Sigmoid colon (tissue), 6 donors: ENCODE measurements at regions not wholly inside any gene's neighbourhood (a gene's known extent, or its start where the extent isn't known, plus 50 kb on each side); places are given as distances from the start of the nearest gene placed in this dataset.

Source experiments
- DNase-seq: peaks from one replicate; pipeline ENCODE4 v3.0.0-alpha.2; 2019
- H3K27ac ChIP-seq, 4 donors: fragments of 200-600 bp; sonication (generic); one replicate each; pipeline ENCODE4 v1.5.1; 2016 to 2019; ENCODE audit warnings: mild to moderate bottlenecking in 1 of 4
- H3K27me3 ChIP-seq, 3 donors: fragments of 200-600 bp; sonication (generic); one replicate each; pipeline ENCODE4 v1.5.1; 2019; ENCODE audit warnings: mild to moderate bottlenecking in 1 of 3
- H3K36me3 ChIP-seq, 4 donors: fragments of 200-600 bp; sonication (generic); one replicate each; pipeline ENCODE4 v1.5.1; 2016 to 2019
- H3K4me1 ChIP-seq, 4 donors: fragments of 200-600 bp; sonication (generic); one replicate each; pipeline ENCODE4 v1.5.1; 2017 to 2019
- H3K4me3 ChIP-seq, 4 donors: fragments of 200-600 bp; sonication (generic); one replicate each; pipeline ENCODE4 v1.5.1; 2017 to 2019; ENCODE audit warnings: mild to moderate bottlenecking in 2 of 4, moderate library complexity in 1 of 4
- H3K9me3 ChIP-seq, 4 donors: fragments of 200-600 bp in 3 of 4; sonication (generic) in 3 of 4; one replicate each; pipeline versions ENCODE4 v1.5.1 to v1.6.1; 2013 to 2019
- EP300 ChIP-seq, 4 donors: sonication (generic); formaldehyde crosslinking; IDR thresholded peaks; one replicate each; pipeline ENCODE4 v1.6.1; 2017; ENCODE audit warnings: antibody characterized with exemption in 4 of 4
- POLR2A ChIP-seq, 2 donors: fragments of 450-650 bp; IDR thresholded peaks; one replicate each; pipeline ENCODE4 v1.6.1; 2016; ENCODE audit warnings: antibody characterized with exemption in 2 of 2, mild to moderate bottlenecking in 2 of 2, moderate library complexity in 2 of 2
- POLR2AphosphoS5 ChIP-seq, 4 donors: sonication (generic); formaldehyde crosslinking; IDR thresholded peaks; one replicate each; pipeline ENCODE4 v1.6.1; 2017; ENCODE audit warnings: antibody characterized with exemption in 4 of 4
- whole genome bisulfite sequencing, 2 donors: extraction: QIAGEN DNeasy Blood & Tissue Kit; methylation state at CpG; one replicate each; pipeline ENCODE4 v1.1.7; 2013; 5-methylcytosine and 5-hydroxymethylcytosine counted together
- intact Hi-C: fragments of 100-400 bp; cut with DNase I; formaldehyde crosslinking; loops from one replicate; pipeline ENCODE4 v1.15.1; 2023
- TF ChIP-seq, protein P1 (sequence below), 4 experiments: fragments of 450-650 bp in 3 of 4; fragments of 200-600 bp in 1 of 4; IDR thresholded peaks; one replicate each; pipeline ENCODE4 v1.5.1; 2016 to 2019; ENCODE audit warnings: antibody characterized with exemption in 4 of 4, mild to moderate bottlenecking in 3 of 4, moderate library complexity in 2 of 4
- donor health status: healthy with polysubstance abuse.
- donor health status: healthy.

- WGBS, 2 donors = 55 to 79% methylated on average over 22 of the region's 22 CpGs
- DNase-seq = no peak
- no peaks in the 10 kb centered on the region for H3K36me3 ChIP-seq
- H3K4me3 ChIP-seq = no peak overlapping the region
- no peaks in the 10 kb centered on the region for H3K9me3 ChIP-seq
- intact Hi-C loops = no loop called here
- peaks cover 0 to 28% (median 26%) of the 10 kb centered on the region in 4 donors for H3K4me1 ChIP-seq
- no peak for TF ChIP-seq EP300 (IDR thresholded peaks at IDR 0.05)
- TF ChIP-seq, protein P1, sequence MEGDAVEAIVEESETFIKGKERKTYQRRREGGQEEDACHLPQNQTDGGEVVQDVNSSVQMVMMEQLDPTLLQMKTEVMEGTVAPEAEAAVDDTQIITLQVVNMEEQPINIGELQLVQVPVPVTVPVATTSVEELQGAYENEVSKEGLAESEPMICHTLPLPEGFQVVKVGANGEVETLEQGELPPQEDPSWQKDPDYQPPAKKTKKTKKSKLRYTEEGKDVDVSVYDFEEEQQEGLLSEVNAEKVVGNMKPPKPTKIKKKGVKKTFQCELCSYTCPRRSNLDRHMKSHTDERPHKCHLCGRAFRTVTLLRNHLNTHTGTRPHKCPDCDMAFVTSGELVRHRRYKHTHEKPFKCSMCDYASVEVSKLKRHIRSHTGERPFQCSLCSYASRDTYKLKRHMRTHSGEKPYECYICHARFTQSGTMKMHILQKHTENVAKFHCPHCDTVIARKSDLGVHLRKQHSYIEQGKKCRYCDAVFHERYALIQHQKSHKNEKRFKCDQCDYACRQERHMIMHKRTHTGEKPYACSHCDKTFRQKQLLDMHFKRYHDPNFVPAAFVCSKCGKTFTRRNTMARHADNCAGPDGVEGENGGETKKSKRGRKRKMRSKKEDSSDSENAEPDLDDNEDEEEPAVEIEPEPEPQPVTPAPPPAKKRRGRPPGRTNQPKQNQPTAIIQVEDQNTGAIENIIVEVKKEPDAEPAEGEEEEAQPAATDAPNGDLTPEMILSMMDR (IDR thresholded peaks at IDR 0.05) = no peak
- TF ChIP-seq POLR2AphosphoS5 (IDR thresholded peaks at IDR 0.05) = no peak
- no peak for TF ChIP-seq POLR2A (IDR thresholded peaks at IDR 0.05)
- H3K27ac ChIP-seq = no peak overlapping the region
- no peaks in the 10 kb centered on the region for H3K27me3 ChIP-seq
Measured at GRCh38 chr20:50385733-50386640, 124.2 kb upstream of the PTPN1 start.

DNA sequence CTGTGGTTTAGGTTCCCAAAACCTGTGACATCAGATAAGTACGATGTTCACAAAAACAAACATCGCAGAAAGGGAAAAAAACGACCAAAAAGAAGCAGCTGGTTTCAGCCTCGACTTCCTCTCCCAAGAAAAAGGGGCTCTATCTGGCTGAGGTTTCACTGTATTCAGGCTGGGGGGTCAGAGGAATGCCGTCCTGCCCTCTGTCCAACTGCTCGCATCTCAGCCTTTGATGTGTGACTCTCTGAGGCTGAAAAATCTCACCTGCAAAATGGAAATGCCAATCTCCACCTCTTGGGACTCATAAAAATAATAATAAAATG is 123.6 kb upstream of the PTPN1 start:
- intact Hi-C loops = no loop called here
- no peak overlapping the region for H3K27ac ChIP-seq
- no peaks in the 10 kb centered on the region for H3K36me3 ChIP-seq
- 37 to 60% methylated on average over 6 of the region's 6 CpGs for WGBS, 2 donors
- TF ChIP-seq, protein P1 (IDR thresholded peaks at IDR 0.05) = no peak
- TF ChIP-seq POLR2A (IDR thresholded peaks at IDR 0.05) (no peak), POLR2AphosphoS5 (IDR thresholded peaks at IDR 0.05) (no peak), EP300 (IDR thresholded peaks at IDR 0.05) (no peak)
- DNase-seq = no peak
- no peaks in the 10 kb centered on the region for H3K27me3 ChIP-seq
- peaks cover 0 to 24% (median 22%) of the 10 kb centered on the region in 4 donors for H3K4me1 ChIP-seq
- H3K9me3 ChIP-seq = no peaks in the 10 kb centered on the region
- no peak overlapping the region for H3K4me3 ChIP-seq

- Histone ChIP-seq H3K27me3 (no peaks in the 10 kb centered on the region), H3K36me3 (no peaks in the 10 kb centered on the region), H3K27ac (no peak overlapping the region), H3K4me1 (peaks cover 0 to 16% (median 15%) of the 10 kb centered on the region in 4 donors), H3K4me3 (no peak overlapping the region), H3K9me3 (no peaks in the 10 kb centered on the region)
- intact Hi-C loops = no loop called here
- WGBS, 2 donors = 88 to 89% methylated on average over 21 of the region's 21 CpGs
- TF ChIP-seq EP300 (IDR thresholded peaks at IDR 0.05) (no peak), POLR2A (IDR thresholded peaks at IDR 0.05) (no peak), POLR2AphosphoS5 (IDR thresholded peaks at IDR 0.05) (no peak)
- TF ChIP-seq, protein P1 (IDR thresholded peaks at IDR 0.05) = no peak
- DNase-seq = no peak
Measured at GRCh38 chr20:50387218-50387995, 122.8 kb upstream of the PTPN1 start.

- no peaks in the 10 kb centered on the region for H3K36me3 ChIP-seq
- H3K9me3 ChIP-seq = no peaks in the 10 kb centered on the region
- peaks cover 0 to 11% (median 10%) of the 10 kb centered on the region in 4 donors for H3K4me1 ChIP-seq
- no peak for DNase-seq
- intact Hi-C loops = no loop called here
- 48 to 63% methylated on average over 6 of the region's 6 CpGs for WGBS, 2 donors
- H3K27ac ChIP-seq = no peak overlapping the region
- TF ChIP-seq, protein P1 (IDR thresholded peaks at IDR 0.05) = no peak
- TF ChIP-seq POLR2A (IDR thresholded peaks at IDR 0.05) (no peak), EP300 (IDR thresholded peaks at IDR 0.05) (no peak), POLR2AphosphoS5 (IDR thresholded peaks at IDR 0.05) (no peak)
- H3K27me3 ChIP-seq = no peaks in the 10 kb centered on the region
- H3K4me3 ChIP-seq = no peak overlapping the region
Measured at GRCh38 chr20:50387996-50388332, 122.2 kb upstream of the PTPN1 start.
